ENCODE measurements at regions not wholly inside any gene's neighbourhood (a gene's known extent, or its start where the extent isn't known, plus 50 kb on each side); places are given as distances from the start of the nearest gene placed in this dataset.

- Mint-ChIP-seq H3K27ac (no peak overlapping the region), H3K4me1 (no peaks in the 10 kb centered on the region), H3K36me3 (no peaks in the 10 kb centered on the region), H3K9me3 (peaks cover 6% of the 10 kb centered on the region; the same call in 1 of the 2 replicates), H3K4me3 (no peak overlapping the region), H3K27me3 (ENCODE audit: low read depth) (no peaks in the 10 kb centered on the region)
- POLR2A ChIA-PET, result no interaction called here
- CTCF ChIA-PET, result no interaction called here
- TF ChIP-seq ZNF396 (CRISPR knock-in tag; IDR thresholded peaks at IDR 0.05; ENCODE audit: borderline replicate concordance) (no peak), IRF2 (CRISPR knock-in tag; IDR thresholded peaks at IDR 0.05; ENCODE audit: borderline replicate concordance, low read depth) (no peak), HMGA2 (CRISPR knock-in tag; IDR thresholded peaks at IDR 0.05) (no peak), FOXK1 (CRISPR knock-in tag; IDR thresholded peaks at IDR 0.05) (no peak), KAT7 (CRISPR knock-in tag; IDR thresholded peaks at IDR 0.05; ENCODE audit: borderline replicate concordance) (no peak), NFATC4 (CRISPR knock-in tag; IDR thresholded peaks at IDR 0.05) (no peak), SMAD4 (CRISPR knock-in tag; IDR thresholded peaks at IDR 0.05) (no peak), E2F5 (CRISPR knock-in tag; IDR thresholded peaks at IDR 0.05) (no peak), ZNF138 (CRISPR knock-in tag; conservative IDR thresholded peaks at IDR 0.05) (no peak), TEAD4 (CRISPR knock-in tag; IDR thresholded peaks at IDR 0.05) (no peak), ZNF121 (CRISPR knock-in tag; IDR thresholded peaks at IDR 0.05) (no peak), ATF6 (CRISPR knock-in tag; IDR thresholded peaks at IDR 0.05) (no peak), CREB1 (CRISPR knock-in tag; IDR thresholded peaks at IDR 0.05) (no peak), ZNF263 (CRISPR knock-in tag; IDR thresholded peaks at IDR 0.05; ENCODE audit: low read depth) (no peak), ZNF232 (CRISPR knock-in tag; IDR thresholded peaks at IDR 0.05) (no peak), AFF4 (CRISPR knock-in tag; IDR thresholded peaks at IDR 0.05; ENCODE audit: borderline replicate concordance) (no peak), FOXP4 (CRISPR knock-in tag; IDR thresholded peaks at IDR 0.05) (no peak)
- TF ChIP-seq, protein P1, sequence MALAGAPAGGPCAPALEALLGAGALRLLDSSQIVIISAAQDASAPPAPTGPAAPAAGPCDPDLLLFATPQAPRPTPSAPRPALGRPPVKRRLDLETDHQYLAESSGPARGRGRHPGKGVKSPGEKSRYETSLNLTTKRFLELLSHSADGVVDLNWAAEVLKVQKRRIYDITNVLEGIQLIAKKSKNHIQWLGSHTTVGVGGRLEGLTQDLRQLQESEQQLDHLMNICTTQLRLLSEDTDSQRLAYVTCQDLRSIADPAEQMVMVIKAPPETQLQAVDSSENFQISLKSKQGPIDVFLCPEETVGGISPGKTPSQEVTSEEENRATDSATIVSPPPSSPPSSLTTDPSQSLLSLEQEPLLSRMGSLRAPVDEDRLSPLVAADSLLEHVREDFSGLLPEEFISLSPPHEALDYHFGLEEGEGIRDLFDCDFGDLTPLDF (CRISPR knock-in tag; IDR thresholded peaks at IDR 0.05), result no peak
- TF ChIP-seq, protein P2, sequence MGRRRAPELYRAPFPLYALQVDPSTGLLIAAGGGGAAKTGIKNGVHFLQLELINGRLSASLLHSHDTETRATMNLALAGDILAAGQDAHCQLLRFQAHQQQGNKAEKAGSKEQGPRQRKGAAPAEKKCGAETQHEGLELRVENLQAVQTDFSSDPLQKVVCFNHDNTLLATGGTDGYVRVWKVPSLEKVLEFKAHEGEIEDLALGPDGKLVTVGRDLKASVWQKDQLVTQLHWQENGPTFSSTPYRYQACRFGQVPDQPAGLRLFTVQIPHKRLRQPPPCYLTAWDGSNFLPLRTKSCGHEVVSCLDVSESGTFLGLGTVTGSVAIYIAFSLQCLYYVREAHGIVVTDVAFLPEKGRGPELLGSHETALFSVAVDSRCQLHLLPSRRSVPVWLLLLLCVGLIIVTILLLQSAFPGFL (CRISPR knock-in tag; IDR thresholded peaks at IDR 0.05; ENCODE audit: borderline replicate concordance), result no peak
- TF ChIP-seq, protein P3, sequence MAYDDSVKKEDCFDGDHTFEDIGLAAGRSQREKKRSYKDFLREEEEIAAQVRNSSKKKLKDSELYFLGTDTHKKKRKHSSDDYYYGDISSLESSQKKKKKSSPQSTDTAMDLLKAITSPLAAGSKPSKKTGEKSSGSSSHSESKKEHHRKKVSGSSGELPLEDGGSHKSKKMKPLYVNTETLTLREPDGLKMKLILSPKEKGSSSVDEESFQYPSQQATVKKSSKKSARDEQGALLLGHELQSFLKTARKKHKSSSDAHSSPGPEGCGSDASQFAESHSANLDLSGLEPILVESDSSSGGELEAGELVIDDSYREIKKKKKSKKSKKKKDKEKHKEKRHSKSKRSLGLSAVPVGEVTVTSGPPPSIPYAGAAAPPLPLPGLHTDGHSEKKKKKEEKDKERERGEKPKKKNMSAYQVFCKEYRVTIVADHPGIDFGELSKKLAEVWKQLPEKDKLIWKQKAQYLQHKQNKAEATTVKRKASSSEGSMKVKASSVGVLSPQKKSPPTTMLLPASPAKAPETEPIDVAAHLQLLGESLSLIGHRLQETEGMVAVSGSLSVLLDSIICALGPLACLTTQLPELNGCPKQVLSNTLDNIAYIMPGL (CRISPR knock-in tag; IDR thresholded peaks at IDR 0.05), result no peak
- ATAC-seq (no peak), DNase-seq (ENCODE audit: low spot score) (no peak)
These were observed 75.6 kb upstream of the FLRT2 start for GRCh38 chr14:85454226-85454813.

Data from WTC11 (cell line).